ENCODE measurements at regions not wholly inside any gene's neighbourhood (a gene's known extent, or its start where the extent isn't known, plus 50 kb on each side); places are given as distances from the start of the nearest gene placed in this dataset.

GRCh38 chr2:203814661-203815540 lies 52.7 kb upstream of the CTLA4 start:
- DNase-seq, result peak; percentile 78

GRCh38 chr2:203815541-203815898 lies 52.1 kb upstream of the CTLA4 start:
- DNase-seq, result no peak

GRCh38 chr2:203817147-203817546 lies 50.4 kb upstream of the CTLA4 start:
- DNase-seq, result no peak
